Left lung (tissue), 4 donors: ENCODE measurements at regions not wholly inside any gene's neighbourhood (a gene's known extent, or its start where the extent isn't known, plus 50 kb on each side); places are given as distances from the start of the nearest gene placed in this dataset.

ENCODE experiments used
- ATAC-seq: fragments of 200-7000 bp; cut with Tn5 transposase; one replicate; pipeline ENCODE4 v1.9.1; 2020; ENCODE audit warnings: moderate library complexity
- DNase-seq, 4 donors: peaks; one replicate each; pipeline ENCODE4 v3.0.0-alpha.2; 2013 to 2020
- H3K27ac ChIP-seq, 2 donors: fragments of 200-600 bp; sonication (generic) in 1 of 2; one replicate each; pipeline versions ENCODE4 v1.5.0 to v1.8.0; 2020 to 2021
- H3K27me3 ChIP-seq, 2 donors: fragments of 200-600 bp; sonication (generic) in 1 of 2; one replicate each; pipeline versions ENCODE4 v1.5.0 to v1.8.0; 2020 to 2021
- H3K36me3 ChIP-seq, 2 donors: fragments of 200-600 bp; sonication (generic) in 1 of 2; one replicate each; pipeline versions ENCODE4 v1.5.0 to v1.8.0; 2020 to 2021
- H3K4me1 ChIP-seq, 2 donors: fragments of 200-600 bp; one replicate each; pipeline ENCODE4 v1.8.0; 2021
- H3K4me3 ChIP-seq, 2 donors: fragments of 200-600 bp; sonication (generic) in 1 of 2; one replicate each; pipeline versions ENCODE4 v1.5.0 to v1.8.0; 2020 to 2021; ENCODE audit warnings: mild to moderate bottlenecking in 1 of 2
- H3K9me3 ChIP-seq, 2 donors: fragments of 200-600 bp; sonication (generic) in 1 of 2; one replicate each; pipeline versions ENCODE4 v1.5.0 to v1.8.0; 2020 to 2021
- CTCF ChIP-seq, 2 donors: fragments of 200-600 bp; sonication (generic) in 1 of 2; IDR thresholded peaks; one replicate each; pipeline versions ENCODE4 v1.5.0 to v1.8.0; 2021; ENCODE audit warnings: antibody characterized with exemption in 2 of 2
- intact Hi-C, 2 donors: fragments of 100-400 bp; cut with DNase I; formaldehyde crosslinking; loops; one replicate each; pipeline versions ENCODE4 v1.11.2 to v1.14.2; 2022
- donor health status: DM: no; HTN: yes; CAD: no.
- donor health status: DM: no; HTN: no; CAD: no.

- intact Hi-C loops: no loop called here
- DNase-seq: no peak
- no peak for ATAC-seq
- Histone ChIP-seq H3K9me3 (no peaks in the 10 kb centered on the region), H3K4me3 (no peak overlapping the region), H3K27me3 (no peaks in the 10 kb centered on the region), H3K4me1 (no peaks in the 10 kb centered on the region), H3K27ac (no peak overlapping the region), H3K36me3 (no peaks in the 10 kb centered on the region)
- no peak for TF ChIP-seq CTCF (IDR thresholded peaks at IDR 0.05)
Observed at GRCh38 chr13:91295712-91296410, 51.6 kb upstream of the MIR17HG start.

GRCh38 chr13:91297503-91297902, 50.0 kb upstream of the MIR17HG start:
- DNase-seq (no peak), ATAC-seq (no peak)
- TF ChIP-seq CTCF (IDR thresholded peaks at IDR 0.05): no peak
- Histone ChIP-seq H3K9me3 (no peaks in the 10 kb centered on the region), H3K4me1 (no peaks in the 10 kb centered on the region), H3K36me3 (no peaks in the 10 kb centered on the region), H3K27me3 (no peaks in the 10 kb centered on the region), H3K27ac (no peak overlapping the region), H3K4me3 (no peak overlapping the region)
- intact Hi-C loops: no loop called here
